Body of pancreas (tissue), 4 donors: ENCODE measurements at regions not wholly inside any gene's neighbourhood (a gene's known extent, or its start where the extent isn't known, plus 50 kb on each side); places are given as distances from the start of the nearest gene placed in this dataset.

ENCODE experiments used
- ATAC-seq: fragments of 150-250 bp; one replicate; pipeline ENCODE4 v1.9.1; 2016
- DNase-seq, 4 donors: peaks; one replicate each; pipeline ENCODE4 v3.0.0-alpha.2; 2019
- H3K27ac ChIP-seq, 4 donors: fragments of 200-600 bp; sonication (generic); 1 replicate in 3 of 4; 2 replicates in 1 of 4; pipeline versions ENCODE4 v1.5.1 to v1.6.1; 2016 to 2019; ENCODE audit warnings: mild to moderate bottlenecking in 1 of 4, mixed read lengths in 1 of 4, moderate library complexity in 1 of 4
- H3K27me3 ChIP-seq, 2 donors: fragments of 200-600 bp; sonication (generic); one replicate each; pipeline ENCODE4 v1.6.0; 2016; ENCODE audit warnings: mild to moderate bottlenecking in 1 of 2
- H3K36me3 ChIP-seq, 2 donors: fragments of 200-600 bp; sonication (generic); replicated peaks in 1 of 2; 2 replicates each; pipeline ENCODE4 v1.5.1; 2016; ENCODE audit warnings: low read depth in 2 of 2; ENCODE audit not compliant: insufficient read depth in 1 of 2
- H3K4me1 ChIP-seq: fragments of 200-600 bp; sonication (generic); one replicate; pipeline ENCODE4 v1.6.0; 2016
- H3K4me3 ChIP-seq, 2 donors: fragments of 200-600 bp; sonication (generic); 1 replicate in 1 of 2; 2 replicates in 1 of 2; pipeline ENCODE4 v1.5.1; 2016 to 2019
- H3K9me3 ChIP-seq, 3 donors: fragments of 200-600 bp; sonication (generic); 1 replicate in 2 of 3; 2 replicates in 1 of 3; pipeline ENCODE4 v1.5.1; 2016
- CTCF ChIP-seq, 7 experiments: fragments of 450-650 bp in 4 of 7; fragments of 200-600 bp in 3 of 7; sonication (generic) in 3 of 7; IDR thresholded peaks; one replicate each; pipeline ENCODE4 v1.5.1; 2016 to 2019; ENCODE audit warnings: antibody characterized with exemption in 7 of 7
- POLR2A ChIP-seq, 3 donors: fragments of 450-650 bp; IDR thresholded peaks; one replicate each; pipeline ENCODE4 v1.6.1; 2016; ENCODE audit warnings: antibody characterized with exemption in 3 of 3, mild to moderate bottlenecking in 2 of 3
- WGBS, 2 donors: methylation state at CpG; one replicate each; pipeline ENCODE4 v1.1.5; 2017; 5-methylcytosine and 5-hydroxymethylcytosine counted together
- intact Hi-C: fragments of 100-400 bp; cut with DNase I; formaldehyde crosslinking; loops from one replicate; pipeline ENCODE4 v1.15.1; 2023

GRCh38 chr6:100136590-100136989 lies 142.6 kb upstream of the MCHR2 start:
- no peak for TF ChIP-seq POLR2A (IDR thresholded peaks at IDR 0.05)
- TF ChIP-seq CTCF (IDR thresholded peaks at IDR 0.05) = no peak
- Histone ChIP-seq H3K4me3 (no peak overlapping the region), H3K4me1 (no peaks in the 10 kb centered on the region), H3K27me3 (no peaks in the 10 kb centered on the region), H3K9me3 (no peaks in the 10 kb centered on the region), H3K36me3 (no peaks in the 10 kb centered on the region), H3K27ac (no peak overlapping the region)
- no peak for DNase-seq
- intact Hi-C loops = no loop called here
- 65 to 81% methylated on average over 8 of the region's 8 CpGs for WGBS, 2 donors
- ATAC-seq = no peak

DNA sequence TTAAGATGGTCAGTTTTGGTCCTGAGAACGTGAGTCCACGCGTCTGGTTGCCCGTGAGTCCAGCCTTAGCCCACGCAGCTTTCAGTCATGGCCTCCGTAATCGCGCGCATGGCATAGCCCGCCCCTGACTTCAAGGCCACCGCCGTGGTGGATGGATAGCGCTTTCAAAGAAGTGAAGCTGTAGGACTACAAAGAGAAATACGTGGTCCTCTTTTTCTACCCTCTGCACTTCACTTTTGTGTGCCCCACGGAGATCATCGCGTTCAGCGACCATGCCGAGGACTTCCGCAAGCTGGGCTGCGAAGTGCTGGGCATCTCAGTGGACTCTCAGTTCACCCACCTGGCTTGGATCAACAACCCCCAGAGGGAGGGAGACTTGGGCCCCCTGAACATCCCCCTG lies 142.0 kb upstream of the MCHR2 start:
- Histone ChIP-seq H3K4me3 (no peak overlapping the region), H3K27me3 (no peaks in the 10 kb centered on the region), H3K36me3 (no peaks in the 10 kb centered on the region), H3K4me1 (no peaks in the 10 kb centered on the region), H3K27ac (no peak overlapping the region), H3K9me3 (no peaks in the 10 kb centered on the region)
- ATAC-seq (no peak), DNase-seq (no peak)
- WGBS, 2 donors = 87 to 90% methylated on average over 21 of the region's 21 CpGs
- TF ChIP-seq CTCF (IDR thresholded peaks at IDR 0.05) (no peak), POLR2A (IDR thresholded peaks at IDR 0.05) (no peak)
- intact Hi-C loops = no loop called here

- no peaks in the 10 kb centered on the region for H3K27me3 ChIP-seq
- no peak for DNase-seq
- H3K4me3 ChIP-seq = no peak overlapping the region
- H3K36me3 ChIP-seq = no peaks in the 10 kb centered on the region
- ATAC-seq = no peak
- H3K9me3 ChIP-seq = peaks cover 0 to 3% (median 0%) of the 10 kb centered on the region in 3 donors
- no peak overlapping the region for H3K27ac ChIP-seq
- no peaks in the 10 kb centered on the region for H3K4me1 ChIP-seq
- intact Hi-C loops = no loop called here
- WGBS, 2 donors = 81 to 97% methylated on average over 2 of the region's 2 CpGs
- TF ChIP-seq POLR2A (IDR thresholded peaks at IDR 0.05) (no peak), CTCF (IDR thresholded peaks at IDR 0.05) (no peak)
Measured at GRCh38 chr6:100134703-100135102, 140.7 kb upstream of the MCHR2 start.

- DNase-seq (no peak), ATAC-seq (no peak)
- no peak overlapping the region for H3K27ac ChIP-seq
- no peak overlapping the region for H3K4me3 ChIP-seq
- no peaks in the 10 kb centered on the region for H3K4me1 ChIP-seq
- no peaks in the 10 kb centered on the region for H3K36me3 ChIP-seq
- TF ChIP-seq POLR2A (IDR thresholded peaks at IDR 0.05) (no peak), CTCF (IDR thresholded peaks at IDR 0.05) (no peak)
- 52 to 58% methylated on average over 2 of the region's 2 CpGs for WGBS, 2 donors
- intact Hi-C loops = no loop called here
- no peaks in the 10 kb centered on the region for H3K27me3 ChIP-seq
- H3K9me3 ChIP-seq = peaks cover 0 to 3% (median 0%) of the 10 kb centered on the region in 3 donors
Measured at GRCh38 chr6:100134297-100134696, 140.3 kb upstream of the MCHR2 start.

- Histone ChIP-seq H3K27me3 (no peaks in the 10 kb centered on the region), H3K9me3 (peaks cover 0 to 3% (median 0%) of the 10 kb centered on the region in 3 donors), H3K4me3 (no peak overlapping the region), H3K4me1 (no peaks in the 10 kb centered on the region), H3K36me3 (no peaks in the 10 kb centered on the region), H3K27ac (no peak overlapping the region)
- TF ChIP-seq POLR2A (IDR thresholded peaks at IDR 0.05) (no peak), CTCF (IDR thresholded peaks at IDR 0.05) (no peak)
- no peak for ATAC-seq
- intact Hi-C loops = no loop called here
- no peak for DNase-seq
Measured at GRCh38 chr6:100132005-100132404, 138.0 kb upstream of the MCHR2 start.
